ENCODE measurements at regions not wholly inside any gene's neighbourhood (a gene's known extent, or its start where the extent isn't known, plus 50 kb on each side); places are given as distances from the start of the nearest gene placed in this dataset.
"Not testable (repeated sequence)": the region's sequence is repeated elsewhere in the genome, so short reads cannot be mapped to it uniquely, and the experiment has no call there.

DNA sequence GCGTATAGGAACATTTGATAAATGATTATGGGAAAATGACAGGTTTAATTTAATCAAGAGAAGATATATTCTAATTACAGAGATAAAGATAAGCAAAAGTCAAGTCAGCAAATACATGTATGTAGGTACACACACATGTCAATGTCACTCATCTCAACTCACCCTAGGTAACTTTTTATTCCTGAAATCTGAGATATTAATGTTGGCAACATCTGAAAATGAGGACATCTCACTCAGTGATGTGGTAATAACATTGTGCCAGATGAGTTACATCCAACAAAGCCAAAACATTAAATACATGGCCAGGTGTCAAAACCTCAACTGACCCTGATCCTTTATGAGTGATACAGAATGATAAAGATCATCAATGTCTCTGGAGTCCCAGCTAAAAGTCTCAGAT lies 363.3 kb upstream of the F9 start:
- H3K9ac ChIP-seq (ENCODE audit: low read depth, low read length), result no peak overlapping the region
- no peaks in the 10 kb centered on the region for H3K9me3 ChIP-seq (ENCODE audit: control insufficient read depth, insufficient read depth, low read length)
- H3K36me3 ChIP-seq (ENCODE audit: insufficient read depth, low read length), result no peaks in the 10 kb centered on the region
- H3K4me1 ChIP-seq (ENCODE audit: insufficient read depth, low read length), result peaks cover 12% of the 10 kb centered on the region

DNA sequence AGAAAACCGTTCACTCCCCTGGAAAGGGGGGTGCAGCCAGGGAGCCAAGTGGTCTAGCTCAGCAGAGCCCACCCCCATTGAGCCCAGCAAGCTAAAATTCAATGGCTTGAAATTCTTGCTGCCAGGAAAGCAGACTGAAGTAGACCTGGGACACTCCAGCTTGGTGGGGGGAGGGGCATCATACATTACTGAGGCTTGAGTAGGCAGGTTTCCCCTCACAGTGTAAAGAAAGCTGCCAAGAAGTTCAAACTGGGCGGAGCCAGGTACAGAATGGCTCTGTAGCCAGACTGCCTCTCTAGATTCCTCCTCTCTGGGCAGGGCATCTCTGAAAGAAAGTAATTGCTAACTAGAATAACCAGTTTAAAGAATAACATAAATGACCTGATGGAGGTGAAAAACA lies 372.3 kb upstream of the F9 start:
- H3K4me1 ChIP-seq (ENCODE audit: insufficient read depth, low read length), result peaks cover 17% of the 10 kb centered on the region; the same call in 1 of the 2 replicates
- H3K9ac ChIP-seq (ENCODE audit: low read depth, low read length), result no peak overlapping the region
- H3K9me3 ChIP-seq (ENCODE audit: control insufficient read depth, insufficient read depth, low read length), result no peaks in the 10 kb centered on the region; the same call in 1 of the 2 replicates
- H3K36me3 ChIP-seq (ENCODE audit: insufficient read depth, low read length), result no peaks in the 10 kb centered on the region

- no peaks in the 10 kb centered on the region for H3K36me3 ChIP-seq (ENCODE audit: insufficient read depth, low read length)
- no peak overlapping the region for H3K9ac ChIP-seq (ENCODE audit: low read depth, low read length)
- peaks cover 24% of the 10 kb centered on the region; the same call in 1 of the 2 replicates for H3K4me1 ChIP-seq (ENCODE audit: insufficient read depth, low read length)
- H3K9me3 ChIP-seq (ENCODE audit: control insufficient read depth, insufficient read depth, low read length), result no peaks in the 10 kb centered on the region; the same call in 1 of the 2 replicates
Measured at GRCh38 chrX:139156356-139156755, 374.2 kb upstream of the F9 start.

GRCh38 chrX:139146625-139147024 lies 383.9 kb upstream of the F9 start:
- H3K4me1 ChIP-seq (ENCODE audit: insufficient read depth, low read length); H3K9ac ChIP-seq (ENCODE audit: low read depth, low read length): not testable (repeated sequence)

GRCh38 chrX:139141370-139141769 lies 389.2 kb upstream of the F9 start:
- H3K4me1 ChIP-seq (ENCODE audit: insufficient read depth, low read length), result no peaks in the 10 kb centered on the region
- H3K9me3 ChIP-seq (ENCODE audit: control insufficient read depth, insufficient read depth, low read length), result no peaks in the 10 kb centered on the region; the same call in 1 of the 2 replicates
- H3K36me3 ChIP-seq (ENCODE audit: insufficient read depth, low read length), result no peaks in the 10 kb centered on the region
- no peak overlapping the region for H3K9ac ChIP-seq (ENCODE audit: low read depth, low read length)

More at GRCh38 chrX:139146625-139147024, 383.9 kb upstream of the F9 start:
- H3K36me3 ChIP-seq (ENCODE audit: insufficient read depth, low read length); H3K9me3 ChIP-seq (ENCODE audit: control insufficient read depth, insufficient read depth, low read length): not testable (repeated sequence)

DNA sequence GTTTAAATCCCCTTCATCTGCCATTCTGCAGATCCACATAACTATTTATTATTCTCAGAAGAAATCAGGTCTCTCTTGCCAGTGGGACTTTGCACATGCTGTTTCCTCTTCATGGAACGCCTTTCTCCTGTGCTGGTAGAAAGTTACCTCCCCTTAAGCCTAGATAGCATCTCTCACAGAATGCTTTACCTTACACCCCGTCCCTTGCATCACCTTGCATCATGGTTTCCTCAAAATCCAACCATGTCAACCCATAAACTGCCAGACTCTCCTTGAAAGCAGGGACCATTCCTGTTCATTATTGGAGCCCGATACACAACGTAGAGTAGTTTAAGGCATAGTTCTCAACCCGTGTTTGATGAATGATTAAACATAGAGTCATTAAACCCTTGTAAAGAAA lies 396.2 kb upstream of the F9 start:
- Histone ChIP-seq H3K9me3 (ENCODE audit: control insufficient read depth, insufficient read depth, low read length) (no peaks in the 10 kb centered on the region), H3K4me1 (ENCODE audit: insufficient read depth, low read length) (peaks cover 5% of the 10 kb centered on the region; the same call in 1 of the 2 replicates), H3K36me3 (ENCODE audit: insufficient read depth, low read length) (no peaks in the 10 kb centered on the region), H3K9ac (ENCODE audit: low read depth, low read length) (no peak overlapping the region)

GRCh38 chrX:139126493-139126892 lies 404.0 kb upstream of the F9 start:
- H3K4me1 ChIP-seq (ENCODE audit: insufficient read depth, low read length), result peaks cover 13% of the 10 kb centered on the region; the same call in 1 of the 2 replicates
- no peak overlapping the region for H3K9ac ChIP-seq (ENCODE audit: low read depth, low read length)
- no peaks in the 10 kb centered on the region for H3K36me3 ChIP-seq (ENCODE audit: insufficient read depth, low read length)
- H3K9me3 ChIP-seq (ENCODE audit: control insufficient read depth, insufficient read depth, low read length), result no peaks in the 10 kb centered on the region

GRCh38 chrX:139125916-139126315 lies 404.6 kb upstream of the F9 start:
- H3K9me3 ChIP-seq (ENCODE audit: control insufficient read depth, insufficient read depth, low read length), result no peaks in the 10 kb centered on the region
- H3K4me1 ChIP-seq (ENCODE audit: insufficient read depth, low read length), result peaks cover 14% of the 10 kb centered on the region; the same call in 1 of the 2 replicates
- H3K9ac ChIP-seq (ENCODE audit: low read depth, low read length), result no peak overlapping the region
- no peaks in the 10 kb centered on the region for H3K36me3 ChIP-seq (ENCODE audit: insufficient read depth, low read length)

DNA sequence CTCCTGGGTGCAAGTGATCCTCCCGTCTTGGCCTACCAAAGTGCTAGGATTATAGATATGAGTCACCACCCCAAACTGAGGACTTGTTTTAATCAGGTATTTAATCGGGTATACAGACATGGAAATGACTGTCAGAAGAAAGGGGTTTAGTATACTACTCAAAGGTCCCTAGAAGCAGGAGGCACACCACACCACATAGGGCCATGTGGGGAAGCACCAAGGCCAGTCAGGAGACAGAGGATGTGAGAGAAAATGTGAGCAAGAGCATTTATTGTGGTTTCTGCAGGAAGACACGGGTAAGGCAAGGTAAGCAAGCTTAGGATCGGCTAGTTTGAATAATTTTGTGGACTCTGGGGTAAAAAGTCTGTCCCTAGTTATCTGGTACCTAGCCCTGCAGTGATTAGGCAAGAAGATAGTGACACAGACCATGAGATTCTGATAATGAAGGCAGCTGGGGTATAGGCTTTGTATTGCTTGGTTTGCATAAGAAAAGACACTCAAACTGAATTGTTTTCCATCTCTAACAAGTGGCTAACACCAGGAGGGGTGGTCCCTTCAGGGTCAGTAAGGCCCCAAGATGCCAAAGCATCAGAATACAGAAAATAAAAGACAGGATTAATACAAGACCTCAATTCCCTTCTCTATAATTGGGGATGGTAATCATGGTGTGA lies 408.8 kb upstream of the F9 start:
- Histone ChIP-seq H3K36me3 (ENCODE audit: insufficient read depth, low read length) (no peaks in the 10 kb centered on the region), H3K9ac (ENCODE audit: low read depth, low read length) (no peak overlapping the region), H3K9me3 (ENCODE audit: control insufficient read depth, insufficient read depth, low read length) (no peaks in the 10 kb centered on the region; the same call in 1 of the 2 replicates), H3K4me1 (ENCODE audit: insufficient read depth, low read length) (peaks cover 6% of the 10 kb centered on the region; the same call in 1 of the 2 replicates)

DNA sequence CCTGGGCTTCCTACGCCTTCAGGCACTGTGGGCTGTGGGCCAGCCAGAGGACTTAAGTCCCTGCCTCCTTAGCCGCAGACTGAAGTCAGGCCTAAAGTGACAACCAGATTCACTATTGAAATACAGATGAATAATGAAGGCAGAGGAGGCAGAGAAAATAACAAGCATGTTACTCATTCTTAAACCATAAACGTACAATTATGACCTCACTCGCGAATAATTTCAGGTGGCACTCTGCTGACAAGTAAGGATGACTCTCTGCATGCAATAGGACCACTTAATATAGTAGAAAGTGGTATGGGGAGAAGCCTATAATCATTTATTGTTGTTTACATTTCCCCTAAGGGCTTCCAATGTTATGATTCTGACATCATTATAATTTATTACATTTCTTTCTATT lies 409.2 kb upstream of the FGF13 start:
- no peak overlapping the region for H3K9ac ChIP-seq (ENCODE audit: low read depth, low read length)
- H3K36me3 ChIP-seq (ENCODE audit: insufficient read depth, low read length), result no peaks in the 10 kb centered on the region
- peaks cover 5% of the 10 kb centered on the region; the same call in 1 of the 2 replicates for H3K4me1 ChIP-seq (ENCODE audit: insufficient read depth, low read length)
- no peaks in the 10 kb centered on the region; the same call in 1 of the 2 replicates for H3K9me3 ChIP-seq (ENCODE audit: control insufficient read depth, insufficient read depth, low read length)

DNA sequence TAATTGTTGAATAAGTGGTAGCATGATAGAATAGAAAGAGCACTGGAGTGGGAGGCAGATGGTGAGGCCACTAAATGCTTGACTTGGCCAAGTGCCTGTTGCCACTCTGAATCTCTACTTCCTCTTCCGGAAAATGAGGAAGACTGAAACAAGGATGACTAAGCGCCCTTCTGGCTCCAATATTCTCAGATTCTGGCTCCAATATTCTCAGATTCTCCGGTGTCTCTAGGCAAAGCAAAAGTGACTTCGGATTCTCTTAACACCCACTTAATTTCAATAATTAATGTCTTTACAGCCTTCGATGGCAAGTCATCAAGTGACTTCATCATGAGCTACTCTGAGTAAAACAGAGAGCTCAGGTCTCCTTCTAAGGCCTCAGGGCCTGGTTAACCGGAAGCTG lies 402.2 kb upstream of the FGF13 start:
- Histone ChIP-seq H3K36me3 (ENCODE audit: insufficient read depth, low read length) (no peaks in the 10 kb centered on the region), H3K9ac (ENCODE audit: low read depth, low read length) (no peak overlapping the region), H3K4me1 (ENCODE audit: insufficient read depth, low read length) (no peaks in the 10 kb centered on the region), H3K9me3 (ENCODE audit: control insufficient read depth, insufficient read depth, low read length) (no peaks in the 10 kb centered on the region; the same call in 1 of the 2 replicates)

GRCh38 chrX:139112432-139112831 lies 400.9 kb upstream of the FGF13 start:
- H3K9me3 ChIP-seq (ENCODE audit: control insufficient read depth, insufficient read depth, low read length), result no peaks in the 10 kb centered on the region
- H3K4me1 ChIP-seq (ENCODE audit: insufficient read depth, low read length), result no peaks in the 10 kb centered on the region
- no peaks in the 10 kb centered on the region for H3K36me3 ChIP-seq (ENCODE audit: insufficient read depth, low read length)
- no peak overlapping the region for H3K9ac ChIP-seq (ENCODE audit: low read depth, low read length)

DNA sequence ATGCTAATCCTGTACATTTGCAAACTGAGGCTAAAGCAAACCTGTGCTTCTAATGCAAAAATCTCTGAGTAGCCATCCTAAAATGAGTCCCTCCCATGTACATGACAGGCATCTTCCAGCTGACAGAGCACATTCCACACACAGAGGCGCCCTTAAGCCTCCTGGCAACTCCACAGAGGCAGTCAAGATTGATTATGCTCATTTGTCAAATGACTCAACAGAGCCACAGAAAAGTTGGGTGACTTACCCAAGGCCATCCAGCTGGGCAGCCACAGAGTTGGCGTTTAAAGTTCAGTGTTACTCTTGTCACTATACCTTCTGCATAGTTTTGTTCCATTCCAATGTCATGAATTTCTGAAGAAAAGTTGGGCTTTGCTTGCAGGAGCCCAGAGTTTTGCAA lies 394.6 kb upstream of the FGF13 start:
- no peak overlapping the region for H3K9ac ChIP-seq (ENCODE audit: low read depth, low read length)
- H3K36me3 ChIP-seq (ENCODE audit: insufficient read depth, low read length), result no peaks in the 10 kb centered on the region
- no peaks in the 10 kb centered on the region for H3K9me3 ChIP-seq (ENCODE audit: control insufficient read depth, insufficient read depth, low read length)
- peaks cover 17% of the 10 kb centered on the region for H3K4me1 ChIP-seq (ENCODE audit: insufficient read depth, low read length)

GRCh38 chrX:139094671-139095592 lies 383.4 kb upstream of the FGF13 start:
- Histone ChIP-seq H3K9ac (ENCODE audit: low read depth, low read length) (no peak overlapping the region), H3K9me3 (ENCODE audit: control insufficient read depth, insufficient read depth, low read length) (no peaks in the 10 kb centered on the region), H3K36me3 (ENCODE audit: insufficient read depth, low read length) (no peaks in the 10 kb centered on the region), H3K4me1 (ENCODE audit: insufficient read depth, low read length) (no peaks in the 10 kb centered on the region)

DNA sequence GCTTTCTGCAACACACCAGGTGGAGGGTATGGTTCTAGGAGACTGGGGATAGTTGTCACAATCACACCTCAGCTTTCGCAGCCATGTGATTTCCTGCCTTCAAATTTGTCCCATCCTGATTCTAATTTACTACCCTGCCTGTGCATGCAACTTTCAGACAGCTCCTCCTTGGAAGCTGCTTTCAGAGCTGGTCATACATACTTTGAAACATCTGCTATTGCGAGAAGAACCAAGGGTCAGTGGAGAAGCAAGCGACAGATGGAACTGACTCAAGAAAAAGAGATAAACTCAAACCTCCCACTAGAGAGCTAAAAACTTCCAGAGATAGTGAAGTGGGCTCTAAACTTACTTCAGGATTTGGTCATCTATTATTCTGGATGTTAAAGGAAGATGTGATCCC lies 381.7 kb upstream of the FGF13 start:
- Histone ChIP-seq H3K9ac (ENCODE audit: low read depth, low read length) (no peak overlapping the region), H3K36me3 (ENCODE audit: insufficient read depth, low read length) (no peaks in the 10 kb centered on the region), H3K4me1 (ENCODE audit: insufficient read depth, low read length) (no peaks in the 10 kb centered on the region), H3K9me3 (ENCODE audit: control insufficient read depth, insufficient read depth, low read length) (no peaks in the 10 kb centered on the region)

All from ES-I3 (cell line).